A549 (cell line): ENCODE measurements at regions not wholly inside any gene's neighbourhood (a gene's known extent, or its start where the extent isn't known, plus 50 kb on each side); places are given as distances from the start of the nearest gene placed in this dataset.
A peak's percentile ranks its signal among the peaks of the same experiment; 100 is the strongest.

Source experiments
- ATAC-seq, 2 experiments: fragments of 200-7000 bp in 1 of 2; fragments of >200 bp in 1 of 2; cut with Nextera tagmentation in 1 of 2; cut with Tn5 transposase in 1 of 2; 3 replicates each; pipeline versions ENCODE4 v1.8.0 to v1.9.1; 2018 to 2020; ENCODE audit warnings: mild to moderate bottlenecking in 1 of 2, moderate library complexity in 1 of 2
- CTCF ChIA-PET: fragments of 300-600 bp; sonication (Branson Sonifier 250); formaldehyde crosslinking; extraction: SDS; loops from one replicate; lab custom pipeline; 2021; ENCODE audit warnings: antibody characterized with exemption, inconsistent platforms; lab: Yijun Ruan, JAX
- POLR2A ChIA-PET: fragments of 350-600 bp; formaldehyde crosslinking; extraction: SDS; loops from one replicate; lab custom pipeline; 2021; ENCODE audit warnings: antibody characterized with exemption, inconsistent platforms; lab: Yijun Ruan, JAX
- DNase-seq, 2 experiments: peaks; one replicate each; pipeline versions ENCODE4 v3.0.0 to v3.0.0-alpha.2; 2011 to 2016; ENCODE audit warnings: low read depth in 1 of 2, low spot score in 1 of 2
- FAIRE-seq: peaks from 2 replicates; lab custom pipeline; 2011; peaks lifted over from hg19 to GRCh38; lab: Jason Lieb, UNC
- H3K27ac ChIP-seq, 2 experiments: fragments of >200 bp; sonication (Bioruptor Twin); formaldehyde crosslinking; 3 replicates each; pipeline ENCODE4 v1.5.1; 2016 to 2017
- H3K4me1 ChIP-seq: fragments of >200 bp; sonication (Bioruptor Twin); formaldehyde crosslinking; 3 replicates; pipeline ENCODE4 v1.6.1; 2016
- H3K4me2 ChIP-seq: fragments of >200 bp; sonication (Bioruptor Twin); formaldehyde crosslinking; 3 replicates; pipeline ENCODE4 v1.6.1; 2016
- H3K4me3 ChIP-seq: fragments of >200 bp; sonication (Bioruptor Twin); formaldehyde crosslinking; 3 replicates; pipeline ENCODE4 v1.5.1; 2016
- H3K9me3 ChIP-seq: fragments of >200 bp; sonication (Bioruptor Twin); formaldehyde crosslinking; 3 replicates; pipeline ENCODE4 v1.6.1; 2016
- BHLHE40 ChIP-seq: IDR thresholded peaks from 2 replicates; pipeline ENCODE4 v1.6.1; 2012; ENCODE audit warnings: low read depth, low read length, inconsistent platforms
- CEBPB ChIP-seq, 2 experiments: fragments of >200 bp in 1 of 2; sonication (Bioruptor Twin) in 1 of 2; formaldehyde crosslinking in 1 of 2; IDR thresholded peaks; 2 replicates each; pipeline ENCODE4 v1.6.1; 2012 to 2016
- EHMT2 ChIP-seq: fragments of 200-600 bp; sonication (generic); IDR thresholded peaks from 2 replicates; pipeline ENCODE4 v1.6.1; 2016; ENCODE audit warnings: antibody characterized with exemption, low read depth, mild to moderate bottlenecking, moderate library complexity
- FOSB ChIP-seq: fragments of 250-450 bp; sonication (Bioruptor Pico); IDR thresholded peaks from 2 replicates; pipeline ENCODE4 v1.5.0; 2020; ENCODE audit warnings: mild to moderate bottlenecking, moderate library complexity
- FOXS1 ChIP-seq: fragments of 250-450 bp; sonication (Bioruptor Pico); IDR thresholded peaks from 2 replicates; pipeline ENCODE4 v1.5.0; 2020; ENCODE audit warnings: mild to moderate bottlenecking, moderate library complexity
- HOXA7 ChIP-seq: fragments of 250-450 bp; sonication (Bioruptor Pico); IDR thresholded peaks from 2 replicates; pipeline ENCODE4 v1.5.0; 2020; ENCODE audit warnings: mild to moderate bottlenecking, moderate library complexity
- HOXB13 ChIP-seq: fragments of 250-450 bp; sonication (Bioruptor Pico); IDR thresholded peaks from 2 replicates; pipeline ENCODE4 v1.5.0; 2020; ENCODE audit warnings: low read depth, mild to moderate bottlenecking, moderate library complexity
- HOXB5 ChIP-seq: fragments of 250-450 bp; sonication (Bioruptor Pico); IDR thresholded peaks from 2 replicates; pipeline ENCODE4 v1.5.0; 2020; ENCODE audit warnings: mild to moderate bottlenecking, moderate library complexity
- JUNB ChIP-seq: fragments of >200 bp; sonication (Bioruptor Twin); formaldehyde crosslinking; IDR thresholded peaks from 2 replicates; pipeline ENCODE4 v1.6.1; 2016
- KDM5A ChIP-seq: fragments of 200-600 bp; sonication (generic); IDR thresholded peaks from 2 replicates; pipeline ENCODE4 v1.6.1; 2016; ENCODE audit warnings: antibody characterized with exemption, mild to moderate bottlenecking
- MAFK ChIP-seq: fragments of 450-650 bp; IDR thresholded peaks from 2 replicates; pipeline ENCODE4 v1.6.1; 2014; ENCODE audit not compliant: partially characterized antibody
- POLR2A ChIP-seq: IDR thresholded peaks from 2 replicates; pipeline ENCODE4 v1.6.1; 2012; ENCODE audit warnings: mild to moderate bottlenecking, low read length
- POLR2AphosphoS2 ChIP-seq: conservative IDR thresholded peaks from 2 replicates; pipeline ENCODE4 v1.6.1; 2012; ENCODE audit warnings: low read length, improper control_type of control experiment, inconsistent platforms
- RAD21 ChIP-seq, 2 experiments: fragments of >200 bp in 1 of 2; sonication (Bioruptor Twin) in 1 of 2; formaldehyde crosslinking in 1 of 2; IDR thresholded peaks in 1 of 2; conservative IDR thresholded peaks in 1 of 2; 2 replicates in 1 of 2; 3 replicates in 1 of 2; pipeline ENCODE4 v1.6.1; 2012 to 2018; ENCODE audit warnings: inconsistent platforms in 1 of 2
- RCOR1 ChIP-seq: fragments of 150-350 bp; IDR thresholded peaks from 2 replicates; pipeline ENCODE4 v1.6.1; 2014; ENCODE audit warnings: antibody characterized with exemption, low read length, low read depth
- RFX5 ChIP-seq: fragments of 450-650 bp; IDR thresholded peaks from 2 replicates; pipeline ENCODE4 v1.7.1; 2014; ENCODE audit warnings: antibody characterized with exemption, mild to moderate bottlenecking, moderate library complexity
- RNF2 ChIP-seq: fragments of 200-600 bp; sonication (generic); IDR thresholded peaks from 2 replicates; pipeline ENCODE4 v1.6.1; 2016; ENCODE audit warnings: low read depth, mild to moderate bottlenecking, antibody characterized with exemption, moderate library complexity, borderline replicate concordance
- SMC3 ChIP-seq: fragments of >200 bp; sonication (Bioruptor Twin); formaldehyde crosslinking; IDR thresholded peaks from 3 replicates; pipeline ENCODE4 v1.6.1; 2018; ENCODE audit warnings: inconsistent platforms
- TFCP2L1 ChIP-seq: fragments of 250-450 bp; sonication (Bioruptor Pico); IDR thresholded peaks from 2 replicates; pipeline ENCODE4 v1.5.0; 2021; ENCODE audit warnings: mild to moderate bottlenecking
- ZC3H11A ChIP-seq: fragments of 450-650 bp; IDR thresholded peaks from 2 replicates; pipeline ENCODE4 v1.6.1; 2014; ENCODE audit warnings: antibody characterized with exemption, mild to moderate bottlenecking
- WGBS: methylation state at CpG from one replicate; pipeline ENCODE4 v1.1.6; 2017; ENCODE audit errors: missing lambda C conversion rate; 5-methylcytosine and 5-hydroxymethylcytosine counted together
- TF ChIP-seq, protein P1 (sequence below): fragments of 250-450 bp; sonication (Bioruptor Pico); IDR thresholded peaks from 2 replicates; pipeline ENCODE4 v1.5.0; 2021; ENCODE audit warnings: mild to moderate bottlenecking, moderate library complexity, borderline replicate concordance
- TF ChIP-seq, protein P2 (sequence below): IDR thresholded peaks from 2 replicates; pipeline ENCODE4 v1.6.1; 2012; ENCODE audit warnings: low read depth, borderline replicate concordance
- TF ChIP-seq, protein P3 (sequence below): fragments of >200 bp; sonication (Bioruptor Twin); formaldehyde crosslinking; IDR thresholded peaks from 2 replicates; pipeline ENCODE4 v1.6.1; 2016
- TF ChIP-seq, protein P4 (sequence below): fragments of 150-350 bp; IDR thresholded peaks from 2 replicates; pipeline ENCODE4 v1.6.1; 2014; ENCODE audit warnings: low read depth, mild to moderate bottlenecking, low read length

DNA sequence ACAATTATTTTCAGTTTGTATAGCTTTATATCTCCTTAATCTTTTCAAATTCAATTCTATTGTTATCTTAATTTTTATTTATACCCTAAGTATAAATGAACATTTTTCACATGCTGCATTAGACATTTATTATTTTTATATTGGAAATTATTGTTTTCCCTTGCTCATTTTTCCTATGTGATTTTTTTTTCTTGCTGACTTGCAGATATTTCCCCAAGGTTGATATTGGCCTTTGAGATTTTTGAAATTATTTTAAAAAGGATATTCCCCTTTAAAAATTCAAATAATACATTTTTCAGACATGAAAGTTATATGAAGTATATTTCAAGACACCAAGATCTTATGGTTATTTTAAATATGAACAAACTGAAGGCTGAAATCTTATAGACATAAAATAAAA, 234.2 kb downstream of the TRIM36 start:
- POLR2A ChIA-PET = no interaction called here
- CTCF ChIA-PET = no interaction called here
- Histone ChIP-seq H3K27ac (no peak overlapping the region), H3K9me3 (no peaks in the 10 kb centered on the region), H3K4me3 (no peak overlapping the region), H3K4me1 (no peaks in the 10 kb centered on the region), H3K4me2 (no peak overlapping the region)
- no peak for FAIRE-seq
- TF ChIP-seq MAFK (peak; percentile 36), BHLHE40 (no peak), HOXA7 (CRISPR knock-in tag) (no peak)
- DNase-seq = no peak
- ATAC-seq = no peak

DNA sequence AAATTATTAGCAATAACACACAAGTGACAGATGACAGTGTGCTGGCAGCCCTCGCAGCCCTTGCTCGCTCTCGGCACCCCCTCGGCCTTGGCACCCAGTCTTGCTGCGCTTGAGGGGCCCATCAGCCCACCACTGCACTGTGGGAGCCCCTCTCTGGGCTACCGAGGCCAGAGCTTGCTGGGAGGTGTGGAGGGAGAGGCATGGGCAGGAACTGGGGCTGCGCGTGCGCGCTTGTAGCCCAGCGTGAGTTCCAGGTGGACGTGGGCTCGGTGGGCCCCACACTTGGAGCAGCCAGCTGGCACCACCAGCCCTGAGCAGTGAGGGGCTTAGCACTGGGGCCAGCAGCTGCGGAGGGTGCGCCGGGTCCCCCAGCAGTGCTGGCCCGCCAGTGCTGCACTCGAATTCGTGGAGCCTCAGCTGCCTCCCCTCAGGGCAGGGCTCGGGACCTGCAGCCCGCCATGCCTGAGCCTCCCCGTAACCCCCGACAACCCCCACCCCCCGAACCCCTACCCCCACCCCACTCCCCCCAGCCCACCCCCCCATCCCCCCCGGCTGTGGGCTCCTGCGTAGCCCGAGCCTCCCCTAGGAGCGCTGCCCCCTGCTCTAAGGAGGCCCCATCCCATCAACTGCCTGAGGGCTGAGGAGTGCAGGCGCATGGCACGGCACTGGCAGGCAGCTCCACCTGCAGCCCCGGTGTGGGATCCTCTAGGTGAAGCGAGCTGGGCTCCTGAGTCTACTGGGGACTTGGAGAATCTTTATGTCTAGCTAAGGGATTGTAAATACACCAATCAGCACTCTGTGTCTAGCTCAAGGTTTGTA, 240.9 kb downstream of the TRIM36 start:
- WGBS = 0% methylated on average over 9 of the region's 32 CpGs
- ChIA-PET CTCF (no interaction called here), POLR2A (no interaction called here)
- Histone ChIP-seq H3K27ac (no peak overlapping the region), H3K4me2 (no peak overlapping the region), H3K4me1 (no peaks in the 10 kb centered on the region), H3K4me3 (no peak overlapping the region), H3K9me3 (no peaks in the 10 kb centered on the region)
- no peak for DNase-seq
- FAIRE-seq = no peak
- TF ChIP-seq POLR2A = no peak
- TF ChIP-seq SMC3 = no peak
- TF ChIP-seq, protein P1, sequence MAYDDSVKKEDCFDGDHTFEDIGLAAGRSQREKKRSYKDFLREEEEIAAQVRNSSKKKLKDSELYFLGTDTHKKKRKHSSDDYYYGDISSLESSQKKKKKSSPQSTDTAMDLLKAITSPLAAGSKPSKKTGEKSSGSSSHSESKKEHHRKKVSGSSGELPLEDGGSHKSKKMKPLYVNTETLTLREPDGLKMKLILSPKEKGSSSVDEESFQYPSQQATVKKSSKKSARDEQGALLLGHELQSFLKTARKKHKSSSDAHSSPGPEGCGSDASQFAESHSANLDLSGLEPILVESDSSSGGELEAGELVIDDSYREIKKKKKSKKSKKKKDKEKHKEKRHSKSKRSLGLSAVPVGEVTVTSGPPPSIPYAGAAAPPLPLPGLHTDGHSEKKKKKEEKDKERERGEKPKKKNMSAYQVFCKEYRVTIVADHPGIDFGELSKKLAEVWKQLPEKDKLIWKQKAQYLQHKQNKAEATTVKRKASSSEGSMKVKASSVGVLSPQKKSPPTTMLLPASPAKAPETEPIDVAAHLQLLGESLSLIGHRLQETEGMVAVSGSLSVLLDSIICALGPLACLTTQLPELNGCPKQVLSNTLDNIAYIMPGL (CRISPR knock-in tag) = no peak
- no peak for TF ChIP-seq HOXB5 (CRISPR knock-in tag)
- TF ChIP-seq RNF2 = no peak
- no peak for ATAC-seq

DNA sequence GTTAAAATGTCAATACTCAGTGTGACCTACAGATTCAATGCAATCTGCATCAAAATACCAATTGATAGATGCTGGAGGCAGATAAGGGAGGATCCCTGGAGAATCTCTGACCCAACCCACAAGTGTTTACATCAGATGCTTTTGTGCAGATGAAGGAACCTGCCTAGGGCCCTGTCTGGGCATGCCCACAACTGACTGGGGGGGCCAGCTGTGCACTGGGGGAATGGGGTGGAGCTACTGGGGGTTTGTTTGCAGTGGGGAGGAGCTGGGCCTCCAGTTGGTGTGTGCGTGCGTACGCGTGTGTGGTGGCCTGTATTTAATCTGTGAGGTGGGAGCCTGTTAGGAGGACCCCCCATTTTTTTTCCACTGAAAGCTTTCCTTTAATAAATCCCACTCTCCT, 244.9 kb downstream of the TRIM36 start:
- WGBS = 94% methylated on average over 4 of the region's 4 CpGs
- ATAC-seq (no peak), DNase-seq (no peak), FAIRE-seq (no peak)
- H3K4me3 ChIP-seq = no peak overlapping the region
- H3K4me1 ChIP-seq = no peaks in the 10 kb centered on the region
- ChIA-PET CTCF (no interaction called here), POLR2A (no interaction called here)
- no peaks in the 10 kb centered on the region for H3K9me3 ChIP-seq
- H3K27ac ChIP-seq = no peak overlapping the region
- H3K4me2 ChIP-seq = no peak overlapping the region
- TF ChIP-seq BHLHE40 (no peak), CEBPB (IDR thresholded peaks at IDR 0.05) (no peak), POLR2AphosphoS2 (no peak), FOXS1 (CRISPR knock-in tag) (no peak), ZC3H11A (no peak), TFCP2L1 (CRISPR knock-in tag) (no peak), KDM5A (no peak), HOXB13 (CRISPR knock-in tag) (no peak), RCOR1 (no peak), RAD21 (conservative IDR thresholded peaks at IDR 0.05 in 1 of 2, IDR thresholded peaks at IDR 0.05 in 1 of 2) (no peak), JUNB (no peak), RFX5 (no peak), EHMT2 (no peak), FOSB (no peak)
- TF ChIP-seq, protein P2, sequence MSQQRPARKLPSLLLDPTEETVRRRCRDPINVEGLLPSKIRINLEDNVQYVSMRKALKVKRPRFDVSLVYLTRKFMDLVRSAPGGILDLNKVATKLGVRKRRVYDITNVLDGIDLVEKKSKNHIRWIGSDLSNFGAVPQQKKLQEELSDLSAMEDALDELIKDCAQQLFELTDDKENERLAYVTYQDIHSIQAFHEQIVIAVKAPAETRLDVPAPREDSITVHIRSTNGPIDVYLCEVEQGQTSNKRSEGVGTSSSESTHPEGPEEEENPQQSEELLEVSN = no peak
- TF ChIP-seq, protein P1 (CRISPR knock-in tag) = no peak
- TF ChIP-seq, protein P3, sequence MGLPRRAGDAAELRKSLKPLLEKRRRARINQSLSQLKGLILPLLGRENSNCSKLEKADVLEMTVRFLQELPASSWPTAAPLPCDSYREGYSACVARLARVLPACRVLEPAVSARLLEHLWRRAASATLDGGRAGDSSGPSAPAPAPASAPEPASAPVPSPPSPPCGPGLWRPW = no peak
- TF ChIP-seq, protein P4, sequence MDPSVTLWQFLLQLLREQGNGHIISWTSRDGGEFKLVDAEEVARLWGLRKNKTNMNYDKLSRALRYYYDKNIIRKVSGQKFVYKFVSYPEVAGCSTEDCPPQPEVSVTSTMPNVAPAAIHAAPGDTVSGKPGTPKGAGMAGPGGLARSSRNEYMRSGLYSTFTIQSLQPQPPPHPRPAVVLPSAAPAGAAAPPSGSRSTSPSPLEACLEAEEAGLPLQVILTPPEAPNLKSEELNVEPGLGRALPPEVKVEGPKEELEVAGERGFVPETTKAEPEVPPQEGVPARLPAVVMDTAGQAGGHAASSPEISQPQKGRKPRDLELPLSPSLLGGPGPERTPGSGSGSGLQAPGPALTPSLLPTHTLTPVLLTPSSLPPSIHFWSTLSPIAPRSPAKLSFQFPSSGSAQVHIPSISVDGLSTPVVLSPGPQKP = no peak
